SKM-1 (cell line): ENCODE measurements at regions not wholly inside any gene's neighbourhood (a gene's known extent, or its start where the extent isn't known, plus 50 kb on each side); places are given as distances from the start of the nearest gene placed in this dataset.
A peak's percentile ranks its signal among the peaks of the same experiment; 100 is the strongest.

Experiments used
- DNase-seq: peaks from one replicate; lab custom pipeline; 2025; ENCODE audit not compliant: unreplicated experiment; lab: John Stamatoyannopoulos, UW

DNA sequence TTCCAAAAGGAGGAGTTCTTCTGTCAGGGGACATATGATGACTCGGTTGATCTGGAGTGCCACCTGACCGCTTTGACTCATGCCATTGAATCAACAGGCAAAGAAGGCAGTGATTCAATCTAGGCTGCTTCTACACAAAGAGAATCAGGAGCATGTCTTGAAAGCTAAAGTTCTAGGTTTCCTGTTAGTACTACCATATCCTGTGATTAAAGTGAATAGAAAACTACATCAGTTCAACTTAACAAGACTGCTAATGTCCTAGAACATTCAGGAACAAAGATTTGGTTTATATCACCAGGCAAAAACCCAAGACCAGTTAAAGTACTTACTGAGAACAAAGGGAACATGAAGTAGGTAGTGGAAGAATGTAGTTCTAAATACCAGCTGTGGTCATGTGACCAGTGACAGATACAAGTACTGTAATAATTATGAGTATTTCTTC, 216.8 kb upstream of the SGK1 start:
- no peak for DNase-seq

DNA sequence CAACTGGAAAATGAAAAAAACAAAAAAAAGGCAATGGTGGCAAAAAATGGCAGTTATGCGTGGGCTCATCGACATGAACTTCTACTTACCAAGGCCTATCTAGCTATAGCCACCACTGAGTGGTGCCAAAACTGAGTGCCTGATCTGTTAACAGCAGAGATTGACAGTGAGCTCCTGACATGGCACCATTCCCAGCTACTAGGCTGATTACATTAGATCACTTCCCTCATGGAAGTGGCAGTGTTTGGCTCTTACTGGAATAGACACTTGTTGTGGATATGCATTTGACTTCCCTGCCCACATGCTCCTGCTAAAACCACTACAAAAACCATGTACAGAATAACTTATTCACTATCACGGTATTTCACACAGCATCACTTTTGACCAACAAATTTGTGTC, 216.1 kb upstream of the SGK1 start:
- DNase-seq: no peak

DNA sequence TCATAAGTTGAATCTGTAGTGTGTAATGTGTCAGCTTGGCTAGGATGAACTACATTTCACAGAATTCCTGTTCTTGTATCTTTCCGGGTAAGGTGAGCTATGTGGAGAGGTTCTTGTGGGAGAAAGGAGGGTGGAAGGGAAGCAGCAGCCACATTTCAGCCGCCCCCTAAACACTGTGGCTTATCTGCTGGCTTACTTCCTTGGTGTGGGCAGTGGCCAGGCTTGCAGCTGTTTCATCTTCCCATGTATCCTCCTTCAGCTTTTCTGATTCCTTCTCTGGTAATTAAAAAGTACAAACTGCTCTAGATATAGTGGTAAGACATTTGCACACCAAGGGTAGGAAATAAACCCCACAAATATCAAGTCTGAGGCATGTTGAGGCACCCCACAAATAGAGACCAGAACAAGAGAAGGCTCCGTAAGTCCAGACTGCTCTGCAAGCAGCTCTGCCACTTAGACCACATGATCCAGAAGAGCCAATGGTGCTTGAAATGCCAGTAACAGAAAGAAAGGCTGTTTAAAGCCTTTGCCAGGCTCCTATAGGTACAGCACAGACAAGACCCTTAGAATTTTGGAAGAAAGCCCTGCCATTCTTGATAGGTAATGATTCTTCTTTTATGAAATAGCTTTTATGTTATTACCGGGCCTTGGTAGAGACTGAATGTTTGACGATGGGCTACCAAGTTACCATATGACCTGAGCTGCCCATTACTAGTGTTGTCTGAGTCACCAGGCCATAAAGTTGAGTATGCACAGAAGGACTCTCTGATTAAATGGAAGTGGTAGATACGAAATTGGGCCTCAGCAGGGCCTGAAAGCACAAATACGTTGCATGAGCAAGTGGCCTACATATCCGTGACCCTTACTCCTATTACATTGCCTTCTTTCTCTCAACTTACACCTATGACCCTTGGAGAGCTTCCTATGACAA, 215.0 kb upstream of the SGK1 start:
- DNase-seq: no peak

DNA sequence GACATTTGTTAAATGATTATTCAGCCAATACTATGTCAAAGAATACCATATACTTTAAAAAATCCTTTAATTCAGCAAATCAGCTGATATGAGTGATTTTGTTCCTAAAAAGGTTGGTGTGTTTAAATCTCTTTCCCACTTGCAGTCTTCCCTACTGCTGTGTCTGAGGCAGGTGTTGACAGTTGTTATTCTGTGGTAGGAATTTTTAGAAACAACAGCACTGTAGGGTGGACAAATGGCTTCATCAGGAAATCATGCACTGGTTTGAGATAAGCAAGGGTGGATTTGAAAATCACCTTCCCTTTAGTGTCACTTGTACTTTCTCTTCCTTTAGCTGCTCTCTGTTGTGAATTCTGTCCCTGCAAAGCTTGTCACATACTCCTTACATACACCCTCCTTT, 213.7 kb upstream of the SGK1 start:
- no peak for DNase-seq

DNA sequence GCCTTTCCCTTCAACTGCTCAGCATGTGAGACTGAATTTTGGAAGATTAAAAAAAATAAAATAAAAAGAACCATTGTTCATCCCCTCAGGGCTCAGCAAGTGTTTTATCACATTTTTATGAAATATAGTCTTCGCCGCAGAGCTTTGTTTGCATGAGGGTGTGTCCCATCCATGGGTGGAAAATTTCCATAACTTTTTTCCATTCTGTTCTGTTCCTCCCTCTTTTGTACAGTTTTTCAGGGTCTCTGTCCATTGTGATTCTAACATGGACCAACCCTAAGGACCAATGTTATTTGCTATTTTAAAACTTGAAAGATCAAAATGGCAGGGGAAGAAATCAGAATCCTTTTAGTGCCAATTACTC, 213.3 kb upstream of the SGK1 start:
- DNase-seq: no peak

DNA sequence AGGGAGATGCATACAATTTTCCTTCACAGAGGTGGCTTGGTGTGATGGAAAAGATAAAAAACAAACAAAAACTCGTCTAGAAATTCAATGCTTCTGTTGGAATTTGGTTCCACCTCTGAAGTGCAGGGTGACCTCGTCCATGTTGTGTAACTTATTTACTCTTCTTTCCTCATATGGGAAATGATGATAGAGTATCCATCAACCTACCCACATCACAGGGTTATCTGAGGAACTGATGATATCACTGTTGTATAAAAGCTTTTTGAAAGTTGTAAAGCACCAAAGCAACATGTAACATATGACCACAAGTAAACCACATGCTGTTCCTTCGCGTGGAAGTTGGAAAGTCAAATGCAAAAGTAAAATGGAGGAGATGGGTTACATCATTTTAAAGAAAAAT, 212.0 kb upstream of the SGK1 start:
- no peak for DNase-seq

DNA sequence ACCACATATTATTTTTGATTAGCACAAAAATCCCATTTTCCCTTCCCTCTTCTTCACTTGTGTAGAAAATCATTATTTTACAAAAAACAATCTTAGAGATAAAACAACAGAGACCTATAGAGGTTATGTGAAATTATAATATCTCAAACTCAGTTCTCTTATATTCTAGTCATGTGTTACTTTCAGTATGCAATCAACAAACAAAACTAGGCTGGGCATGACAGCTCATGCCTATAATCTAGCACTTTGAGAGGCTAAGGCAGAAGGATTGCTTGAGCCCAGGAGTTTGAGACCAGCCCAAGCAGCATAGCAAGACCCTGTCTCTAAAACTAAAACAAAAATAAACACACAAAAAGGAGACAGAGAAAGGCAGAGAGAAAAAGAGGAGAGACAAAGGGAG, 211.4 kb upstream of the SGK1 start:
- no peak for DNase-seq

DNA sequence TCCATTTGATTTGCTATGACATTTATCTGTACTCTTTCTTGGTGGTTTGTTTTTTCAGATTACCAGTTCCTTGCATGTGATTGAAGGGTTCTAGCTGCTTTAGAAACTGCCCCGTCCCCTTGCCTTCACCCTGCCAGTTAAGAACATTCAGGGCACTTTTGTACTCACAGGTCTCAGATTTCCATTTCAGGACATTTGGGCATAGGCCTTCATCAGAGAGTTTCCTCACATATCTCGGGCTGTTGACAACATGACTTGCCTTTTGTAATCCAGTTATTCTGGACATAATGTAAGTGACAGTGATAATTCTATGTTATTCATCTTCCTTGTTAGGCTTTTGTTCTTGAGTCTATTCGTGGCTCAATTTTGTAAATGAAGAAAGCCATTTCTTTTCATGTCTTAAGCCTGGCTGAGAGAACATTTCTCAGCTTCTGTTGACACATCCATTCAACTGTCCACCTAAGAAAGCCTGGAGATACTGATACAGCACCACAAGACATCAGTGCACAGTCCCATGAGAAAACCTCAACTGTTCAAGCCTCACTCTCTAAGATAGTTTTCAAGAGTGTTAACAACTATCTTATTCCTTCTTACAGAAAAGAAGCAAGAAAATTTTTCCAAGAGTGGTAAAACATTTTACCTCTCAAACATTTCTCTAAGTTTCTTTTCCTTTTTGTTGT, 209.3 kb upstream of the SGK1 start:
- no peak for DNase-seq

DNA sequence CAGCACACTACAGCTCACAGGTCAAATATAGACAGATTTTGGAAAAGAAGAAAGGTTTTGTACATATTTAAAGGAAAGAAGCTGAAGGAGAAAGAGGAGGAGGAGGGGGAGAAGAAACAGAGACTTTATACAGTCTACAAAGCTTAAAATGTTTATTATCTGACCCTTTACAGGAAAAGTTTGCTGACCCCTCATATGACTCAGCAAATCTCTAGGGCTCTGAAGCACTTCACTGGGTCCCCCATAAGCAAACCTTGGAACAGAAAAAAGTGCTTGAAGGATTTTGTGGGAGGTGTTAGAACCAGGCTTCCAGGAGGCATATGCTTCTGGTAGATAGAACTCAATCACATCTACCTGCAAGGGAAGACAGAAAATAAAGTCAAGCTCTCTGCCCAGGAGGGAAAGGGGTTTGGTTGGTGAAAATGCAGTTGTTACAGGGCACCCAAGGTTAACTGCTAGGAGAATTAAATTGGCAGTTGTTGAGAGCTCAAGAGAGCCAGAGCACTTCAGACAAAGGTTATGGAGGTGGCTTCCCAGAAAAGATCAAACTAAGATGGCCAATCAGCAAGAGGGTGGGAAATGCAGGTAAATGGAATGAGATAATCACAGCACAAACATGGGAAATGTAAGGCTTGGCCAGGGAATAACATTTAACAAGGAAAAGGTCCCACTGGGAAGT, 207.4 kb upstream of the SGK1 start:
- DNase-seq: no peak

DNA sequence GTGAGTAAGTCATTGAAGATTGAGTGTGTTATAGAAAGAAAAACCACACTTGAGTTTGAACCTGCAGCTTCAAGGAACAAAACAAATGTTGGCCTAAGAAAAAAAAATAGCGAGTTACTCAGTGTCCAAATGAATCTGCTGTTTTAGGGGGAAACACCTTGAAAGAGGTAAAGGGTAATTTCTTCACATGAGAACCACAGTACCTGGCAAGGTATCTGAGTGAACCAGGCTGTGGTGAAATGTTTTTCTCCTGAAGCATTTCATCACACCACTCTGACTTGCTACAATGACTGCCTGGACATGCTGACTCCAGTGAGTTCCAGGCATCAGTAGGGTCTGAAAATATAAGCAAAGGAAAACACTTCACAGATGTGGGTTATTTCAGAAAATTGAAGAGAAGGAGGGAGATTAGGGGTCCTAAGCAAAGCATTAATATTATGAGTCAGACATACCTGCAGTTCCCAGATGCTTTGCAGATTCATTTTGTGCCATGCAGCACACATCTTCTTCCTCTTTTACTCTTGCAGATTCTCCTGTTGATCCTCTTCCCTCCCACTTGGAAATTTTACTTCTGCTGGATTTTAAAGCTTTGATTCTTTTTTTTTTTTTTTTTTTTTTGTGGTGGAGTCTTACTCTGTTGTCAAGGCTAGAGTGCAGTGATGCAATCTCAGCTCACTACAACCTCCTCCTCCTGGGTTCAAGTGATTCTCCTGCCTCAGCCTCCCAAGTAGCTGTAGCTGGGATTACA, 206.2 kb upstream of the SGK1 start:
- no peak for DNase-seq

DNA sequence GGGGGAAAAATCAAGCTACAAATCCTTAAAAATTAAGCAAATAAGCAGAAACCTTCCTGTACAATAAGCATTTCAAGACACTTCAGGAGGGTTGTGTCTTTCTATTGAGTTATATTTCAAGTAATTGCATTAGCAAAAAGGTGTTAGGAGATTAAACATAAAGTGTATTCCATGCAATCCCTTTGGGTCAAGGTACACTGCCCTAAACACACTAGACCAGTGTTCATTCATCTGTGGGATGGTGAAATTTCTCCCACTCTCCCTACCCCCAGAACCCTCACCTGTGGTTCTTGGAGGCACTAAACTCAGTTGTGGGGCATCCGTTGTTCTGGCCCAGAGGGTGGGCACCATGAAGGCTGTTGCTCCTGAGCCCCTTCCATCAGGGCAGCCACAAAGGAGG, 205.1 kb upstream of the SGK1 start:
- no peak for DNase-seq

DNA sequence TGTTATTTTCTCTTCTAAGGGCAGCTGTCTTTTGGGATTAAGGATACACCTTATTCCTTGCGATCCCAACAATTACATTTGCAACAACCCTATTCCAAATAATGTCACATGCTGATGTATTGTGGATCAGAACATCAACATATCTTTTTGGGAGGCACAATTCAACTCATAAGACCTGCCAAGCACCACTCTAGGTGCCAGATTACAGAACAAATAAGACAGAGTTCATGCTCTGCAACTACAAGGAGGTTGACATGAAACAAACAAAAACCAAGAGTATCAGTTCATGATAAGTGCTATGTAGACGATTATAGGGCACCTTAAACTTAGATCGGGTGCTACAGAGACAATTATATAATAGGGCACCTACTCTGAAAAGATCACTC, 203.2 kb upstream of the SGK1 start:
- no peak for DNase-seq

DNA sequence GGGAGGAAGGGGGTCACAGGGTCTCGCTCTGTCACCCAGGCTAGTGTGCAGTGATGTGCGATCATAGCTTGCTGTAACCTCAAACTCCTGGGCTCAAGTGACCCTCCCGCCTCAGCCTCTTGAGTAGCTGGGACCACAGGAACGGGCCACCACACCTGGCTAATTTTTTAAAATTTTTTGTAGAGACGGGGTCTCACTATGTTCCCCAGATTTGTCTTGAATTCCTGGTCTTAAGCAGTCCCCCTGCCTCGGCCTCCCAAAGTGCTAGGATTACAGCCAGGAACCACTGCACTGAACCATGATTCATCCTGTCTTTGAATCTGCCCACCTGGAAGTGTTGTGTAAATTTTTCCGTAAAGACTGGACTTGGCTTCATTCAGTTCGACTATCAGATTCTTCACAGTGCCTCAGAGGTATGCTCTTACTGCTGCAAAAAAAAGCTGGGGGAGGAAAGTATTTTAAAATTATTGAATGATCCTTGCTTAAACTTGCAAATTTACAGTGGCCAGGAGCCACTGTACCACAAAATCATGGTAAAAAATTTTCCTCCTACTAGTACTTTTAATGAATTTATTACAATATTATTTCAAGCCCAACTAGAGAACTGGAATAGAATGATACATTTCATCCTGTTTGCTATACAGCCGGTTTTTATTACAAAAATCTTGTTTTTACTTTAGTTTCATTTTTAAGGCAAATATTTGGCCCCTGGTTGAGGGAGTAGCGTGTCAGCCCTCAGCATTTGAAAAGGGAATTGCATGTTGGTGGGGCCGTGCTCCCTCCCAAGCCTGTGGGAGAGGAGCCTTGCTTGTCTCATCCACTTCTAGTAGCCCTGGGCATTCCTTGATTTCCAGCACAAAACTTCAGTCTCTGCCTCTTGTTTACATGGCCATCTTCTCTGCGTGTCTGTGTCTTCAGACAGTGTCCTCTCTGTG, 202.5 kb upstream of the SGK1 start:
- no peak for DNase-seq

DNA sequence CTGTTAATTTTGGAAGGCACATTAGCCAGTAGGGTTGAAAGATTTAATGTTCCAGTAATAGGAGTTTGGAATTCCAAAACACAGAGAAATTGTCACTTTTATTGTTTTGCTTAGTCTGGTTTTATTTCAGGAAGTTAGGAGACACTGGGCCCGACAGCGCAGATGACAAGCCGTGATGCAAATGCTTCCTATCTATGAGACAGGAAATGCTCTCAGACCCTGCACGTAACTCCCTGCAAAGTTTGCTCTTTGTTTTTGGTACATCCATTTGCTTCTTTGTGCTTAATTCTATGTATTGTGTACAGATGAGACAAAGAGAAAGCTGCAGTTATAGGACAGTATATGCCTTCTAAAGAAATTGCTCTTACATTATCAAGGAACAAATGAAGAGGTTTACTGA, 201.6 kb upstream of the SGK1 start:
- DNase-seq: peak; percentile 76

DNA sequence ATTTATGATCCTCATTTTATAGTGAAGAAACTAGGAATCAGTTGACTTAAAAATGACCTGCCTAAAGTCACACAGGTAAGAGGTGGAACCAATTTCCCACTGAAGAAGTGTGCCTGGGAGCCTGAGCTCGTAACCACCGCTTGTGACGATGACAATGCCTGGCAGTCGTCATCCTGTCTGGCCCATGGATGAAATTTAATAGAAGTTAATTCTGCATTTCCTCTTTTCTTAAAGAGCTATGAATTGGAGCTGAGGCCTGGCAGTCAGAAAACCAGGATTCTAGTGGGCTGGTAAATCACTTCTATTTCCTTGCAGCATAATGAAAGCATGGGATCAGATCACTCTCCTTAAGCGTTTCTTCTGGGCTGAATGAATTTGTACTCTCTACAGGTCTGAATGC, 200.0 kb upstream of the SGK1 start:
- no peak for DNase-seq

DNA sequence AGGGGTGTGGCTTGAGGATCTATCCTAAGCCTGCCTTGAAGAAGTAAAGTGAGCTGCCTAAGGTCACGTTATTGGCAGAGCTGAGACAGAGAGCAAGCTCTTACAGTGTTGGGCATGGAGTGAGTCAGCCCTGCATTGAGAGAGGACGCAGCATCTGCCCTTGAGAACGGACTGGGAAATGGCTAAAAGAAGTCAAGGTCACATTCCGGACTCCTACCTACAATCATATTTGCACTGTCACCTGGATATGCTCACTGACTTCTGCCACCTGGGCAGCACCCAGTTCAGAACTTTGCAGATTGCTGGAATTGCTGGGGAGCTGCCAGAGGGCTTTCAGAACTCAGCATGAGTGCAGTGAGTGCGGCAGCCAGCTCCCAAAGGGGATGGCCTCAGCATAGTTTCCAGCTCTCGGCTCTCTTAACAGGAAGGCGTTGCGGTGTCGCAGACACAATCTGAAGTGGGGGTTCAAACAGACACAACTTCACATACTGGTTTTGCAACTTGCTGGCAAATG, 199.3 kb upstream of the SGK1 start:
- DNase-seq: peak; percentile 53

DNA sequence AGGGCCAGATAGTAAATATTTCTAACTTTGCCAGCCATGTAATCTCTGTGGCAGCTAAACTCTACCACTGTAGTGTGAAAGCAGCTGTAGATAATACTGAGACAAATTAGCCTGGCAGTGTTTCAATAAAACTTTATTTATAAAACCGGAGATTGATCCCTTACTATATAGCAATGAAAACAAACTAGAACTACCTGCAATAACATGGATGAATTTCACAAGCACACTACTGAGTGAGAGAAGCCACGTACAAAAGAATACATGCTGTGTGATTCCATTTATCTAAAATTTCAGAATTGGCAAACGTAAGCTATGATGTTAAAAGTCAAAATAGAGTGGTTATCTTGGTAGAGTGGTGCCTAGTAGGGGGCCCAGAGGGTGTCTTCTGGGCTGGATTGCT, 198.7 kb upstream of the SGK1 start:
- no peak for DNase-seq

DNA sequence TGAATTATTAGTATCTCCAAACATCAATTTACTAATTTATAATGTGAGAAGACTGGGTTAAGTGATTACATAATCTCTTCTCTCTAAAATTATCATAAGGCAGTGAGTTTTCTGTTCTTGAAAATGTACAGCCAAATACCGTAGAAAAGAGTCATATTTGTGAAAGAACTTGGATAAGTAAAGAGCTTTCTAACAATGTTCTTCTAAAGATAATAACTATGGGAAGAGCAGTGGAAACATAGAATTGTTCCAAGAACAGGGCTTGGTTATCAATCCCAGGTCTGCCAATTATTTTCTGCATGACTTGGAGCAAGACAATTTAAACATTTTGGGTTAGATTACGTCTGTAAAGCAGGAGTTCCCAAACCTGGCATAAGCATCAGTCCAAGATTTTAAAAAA, 198.1 kb upstream of the SGK1 start:
- no peak for DNase-seq

DNA sequence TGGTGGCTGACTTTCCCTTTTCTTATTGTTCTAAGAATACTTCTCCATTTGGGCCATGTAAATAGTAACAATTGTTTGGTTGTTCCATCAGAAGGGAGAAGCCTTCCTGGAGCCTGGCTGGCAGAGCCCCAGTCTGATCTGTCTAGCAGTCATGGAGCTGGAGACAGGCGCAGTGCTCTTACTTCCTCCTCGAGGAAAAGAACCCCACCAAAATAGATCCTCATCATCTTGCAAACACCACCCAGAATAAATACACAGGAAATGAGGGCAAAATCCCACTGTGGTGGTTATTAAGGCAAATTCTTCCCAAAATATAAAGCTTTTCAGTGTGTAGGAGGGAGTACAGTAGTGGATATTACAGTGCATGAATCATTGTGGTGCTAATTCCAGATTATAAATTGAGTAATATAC, 195.1 kb upstream of the SGK1 start:
- DNase-seq: no peak
